Naive thymus-derived CD4-positive, alpha-beta T cell (primary cell): ENCODE measurements at regions not wholly inside any gene's neighbourhood (a gene's known extent, or its start where the extent isn't known, plus 50 kb on each side); places are given as distances from the start of the nearest gene placed in this dataset.

ENCODE experiments used
- ATAC-seq: fragments of 150-1000 bp; cut with Tn5 transposase; 2 replicates; pipeline ENCODE4 v1.10.0; 2021; ENCODE audit warnings: mild to moderate bottlenecking, moderate library complexity
- CTCF ChIA-PET: fragments of 350-600 bp; sonication (Branson Sonifier 250); formaldehyde crosslinking; loops from one replicate; lab custom pipeline; 2021; ENCODE audit warnings: antibody characterized with exemption; lab: Charles Lee
- POLR2A ChIA-PET: fragments of 350-600 bp; sonication (Branson Sonifier 250); formaldehyde crosslinking; loops from one replicate; lab custom pipeline; 2021; ENCODE audit warnings: antibody characterized with exemption, inconsistent platforms; lab: Charles Lee
- DNase-seq, 9 donors: peaks; one replicate each; pipeline versions ENCODE4 v3.0.0 to v3.0.0-alpha.2; 2020 to 2022; ENCODE audit warnings: mixed read lengths in 1 of 9
- H3K27ac ChIP-seq: one replicate; pipeline ENCODE4 v1.7.0; 2013; ENCODE audit warnings: mild to moderate bottlenecking, low read depth, low read length, moderate library complexity
- H3K27me3 ChIP-seq, 2 donors: one replicate each; pipeline ENCODE4 v1.7.0; 2013; ENCODE audit warnings: low read length in 2 of 2, mild to moderate bottlenecking in 2 of 2, moderate library complexity in 2 of 2; ENCODE audit not compliant: control insufficient read depth in 2 of 2, insufficient read depth in 2 of 2
- H3K36me3 ChIP-seq, 3 experiments: 1 replicate in 2 of 3; 2 replicates in 1 of 3; pipeline ENCODE4 v1.7.0; 2013; ENCODE audit warnings: low read length in 3 of 3, mild to moderate bottlenecking in 3 of 3, moderate library complexity in 1 of 3; ENCODE audit not compliant: insufficient read depth in 3 of 3, control insufficient read depth in 2 of 3
- H3K4me1 ChIP-seq, 2 donors: one replicate each; pipeline ENCODE4 v1.7.0; 2013; ENCODE audit warnings: low read length in 2 of 2, mild to moderate bottlenecking in 2 of 2, moderate library complexity in 1 of 2; ENCODE audit not compliant: control insufficient read depth in 2 of 2, insufficient read depth in 2 of 2
- H3K4me3 ChIP-seq: 2 replicates; pipeline ENCODE4 v1.7.0; 2013; ENCODE audit warnings: mild to moderate bottlenecking, low read length
- H3K9me3 ChIP-seq, 3 experiments: 1 replicate in 2 of 3; 2 replicates in 1 of 3; pipeline ENCODE4 v1.7.0; 2013; ENCODE audit warnings: low read length in 3 of 3; ENCODE audit not compliant: control insufficient read depth in 2 of 3
- H3K27ac Mint-ChIP-seq, 9 donors: one replicate each; pipeline ENCODE4 v1.8.0; 2020 to 2022; ENCODE audit warnings: mixed read lengths in 9 of 9, mild to moderate bottlenecking in 8 of 9, moderate library complexity in 5 of 9, inconsistent platforms in 2 of 9
- H3K27me3 Mint-ChIP-seq, 5 donors: one replicate each; pipeline ENCODE4 v1.8.0; 2021 to 2022; ENCODE audit warnings: mixed read lengths in 5 of 5, mild to moderate bottlenecking in 1 of 5
- H3K36me3 Mint-ChIP-seq, 5 donors: one replicate each; pipeline ENCODE4 v1.8.0; 2020 to 2022; ENCODE audit warnings: mixed read lengths in 5 of 5, mild to moderate bottlenecking in 3 of 5, inconsistent platforms in 1 of 5
- H3K4me1 Mint-ChIP-seq, 7 donors: one replicate each; pipeline ENCODE4 v1.8.0; 2020 to 2022; ENCODE audit warnings: mixed read lengths in 7 of 7, mild to moderate bottlenecking in 3 of 7, inconsistent platforms in 1 of 7
- H3K4me3 Mint-ChIP-seq, 10 donors: one replicate each; pipeline ENCODE4 v1.8.0; 2020 to 2022; ENCODE audit warnings: mild to moderate bottlenecking in 10 of 10, mixed read lengths in 10 of 10, moderate library complexity in 6 of 10, inconsistent platforms in 2 of 10
- H3K9me3 Mint-ChIP-seq, 11 donors: one replicate each; pipeline ENCODE4 v1.8.0; 2020 to 2022; ENCODE audit warnings: mixed read lengths in 11 of 11, mild to moderate bottlenecking in 4 of 11, inconsistent platforms in 1 of 11, moderate library complexity in 1 of 11
- intact Hi-C, 2 donors: fragments of 100-400 bp; cut with micrococcal nuclease; formaldehyde crosslinking; loops; one replicate each; pipeline ENCODE4 v1.15.1; 2023

- Mint-ChIP-seq H3K4me1 (no peaks in the 10 kb centered on the region), H3K36me3 (no peaks in the 10 kb centered on the region), H3K27ac (no peak overlapping the region), H3K4me3 (no peak overlapping the region), H3K9me3 (no peaks in the 10 kb centered on the region), H3K27me3 (peaks cover 0 to 15% (median 9%) of the 10 kb centered on the region in 5 donors)
- H3K4me1 ChIP-seq: no peaks in the 10 kb centered on the region
- no peak for DNase-seq
- no peak for ATAC-seq
- no peak overlapping the region for H3K4me3 ChIP-seq
- no peaks in the 10 kb centered on the region for H3K27me3 ChIP-seq
- CTCF ChIA-PET: interaction anchor here (0.6 to 0.8 kb wide), 2 partner anchors 12 to 719 kb away, joined by 3 to 4 read pairs; no protein-coding TSS in a partner anchor
- H3K27ac ChIP-seq: no peak overlapping the region
- H3K36me3 ChIP-seq: no peaks in the 10 kb centered on the region
- intact Hi-C loops: no loop called here
- POLR2A ChIA-PET: no interaction called here
- no peaks in the 10 kb centered on the region for H3K9me3 ChIP-seq
Observed at GRCh38 chr13:76758738-76759137, 127.5 kb downstream of the KCTD12 start.

- Histone ChIP-seq H3K9me3 (no peaks in the 10 kb centered on the region), H3K27me3 (no peaks in the 10 kb centered on the region), H3K4me3 (no peak overlapping the region), H3K27ac (no peak overlapping the region), H3K36me3 (no peaks in the 10 kb centered on the region), H3K4me1 (no peaks in the 10 kb centered on the region)
- POLR2A ChIA-PET: no interaction called here
- ATAC-seq: no peak
- DNase-seq: no peak
- Mint-ChIP-seq H3K27me3 (peaks cover 0 to 15% (median 9%) of the 10 kb centered on the region in 5 donors), H3K4me1 (no peaks in the 10 kb centered on the region), H3K4me3 (no peak overlapping the region), H3K36me3 (no peaks in the 10 kb centered on the region), H3K27ac (no peak overlapping the region), H3K9me3 (no peaks in the 10 kb centered on the region)
- intact Hi-C loops: no loop called here
- CTCF ChIA-PET: interaction anchor here (0.8 kb wide), 1 partner anchor 12 kb away, joined by 3 read pairs; no protein-coding TSS in a partner anchor
Observed at GRCh38 chr13:76758257-76758656, 127.9 kb downstream of the KCTD12 start.

DNA sequence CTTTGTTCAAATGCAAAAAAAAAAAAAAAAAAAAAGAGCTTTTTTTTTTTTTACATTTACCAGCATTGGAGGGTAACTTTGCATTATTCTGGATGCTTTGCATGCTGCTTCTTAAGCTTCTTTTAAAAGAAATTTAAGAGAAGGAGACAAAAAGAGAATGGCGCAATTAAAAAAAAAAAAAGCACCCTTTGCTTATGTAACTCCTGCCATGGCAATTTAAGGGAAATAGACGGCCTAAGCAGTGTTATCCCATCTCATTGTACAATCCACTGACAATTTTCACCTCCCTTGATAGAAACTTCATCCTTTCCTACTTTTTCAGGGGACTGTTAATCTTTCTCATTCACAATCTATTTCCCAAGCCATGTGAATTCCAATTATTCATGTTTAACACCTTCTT, 129.8 kb downstream of the KCTD12 start:
- no peaks in the 10 kb centered on the region for H3K9me3 Mint-ChIP-seq
- Histone ChIP-seq H3K36me3 (no peaks in the 10 kb centered on the region), H3K4me3 (no peak overlapping the region), H3K4me1 (no peaks in the 10 kb centered on the region), H3K27me3 (no peaks in the 10 kb centered on the region), H3K27ac (no peak overlapping the region), H3K9me3 (no peaks in the 10 kb centered on the region)
- no peak overlapping the region for H3K27ac Mint-ChIP-seq
- H3K4me3 Mint-ChIP-seq: no peak overlapping the region
- H3K27me3 Mint-ChIP-seq: peaks cover 0 to 26% (median 10%) of the 10 kb centered on the region in 5 donors
- ATAC-seq (no peak), DNase-seq (no peak)
- ChIA-PET POLR2A (no interaction called here), CTCF (no interaction called here)
- intact Hi-C loops: no loop called here
- peaks cover 0 to 3% (median 0%) of the 10 kb centered on the region in 7 donors for H3K4me1 Mint-ChIP-seq
- H3K36me3 Mint-ChIP-seq: no peaks in the 10 kb centered on the region

- intact Hi-C loops: no loop called here
- Mint-ChIP-seq H3K9me3 (no peaks in the 10 kb centered on the region), H3K27me3 (peaks cover 0 to 26% (median 10%) of the 10 kb centered on the region in 5 donors), H3K27ac (no peak overlapping the region), H3K4me3 (no peak overlapping the region), H3K36me3 (no peaks in the 10 kb centered on the region), H3K4me1 (peaks cover 0 to 3% (median 0%) of the 10 kb centered on the region in 7 donors)
- POLR2A ChIA-PET: interaction anchor here (0.6 kb wide), 1 partner anchor 22 kb away, joined by 4 read pairs; no protein-coding TSS in a partner anchor
- Histone ChIP-seq H3K27me3 (no peaks in the 10 kb centered on the region), H3K4me1 (no peaks in the 10 kb centered on the region), H3K4me3 (no peak overlapping the region), H3K36me3 (no peaks in the 10 kb centered on the region), H3K27ac (no peak overlapping the region), H3K9me3 (no peaks in the 10 kb centered on the region)
- CTCF ChIA-PET: interaction anchor here (0.7 kb wide), 1 partner anchor 241 kb away, joined by 8 read pairs; no protein-coding TSS in a partner anchor
- DNase-seq (no peak), ATAC-seq (no peak)
Observed at GRCh38 chr13:76754414-76754813, 131.8 kb downstream of the KCTD12 start.

GRCh38 chr13:76751278-76751677, 134.9 kb downstream of the KCTD12 start:
- Mint-ChIP-seq H3K9me3 (no peaks in the 10 kb centered on the region), H3K4me1 (peaks cover 0 to 4% (median 0%) of the 10 kb centered on the region in 7 donors), H3K36me3 (no peaks in the 10 kb centered on the region), H3K4me3 (no peak overlapping the region), H3K27me3 (peaks cover 0 to 17% (median 5%) of the 10 kb centered on the region in 5 donors), H3K27ac (no peak overlapping the region)
- ChIA-PET CTCF (no interaction called here), POLR2A (interaction anchor here (0.6 to 0.8 kb wide), 2 partner anchors 28 to 136 kb away, joined by 3 read pairs; no protein-coding TSS in a partner anchor)
- Histone ChIP-seq H3K36me3 (no peaks in the 10 kb centered on the region), H3K27me3 (no peaks in the 10 kb centered on the region), H3K4me3 (no peak overlapping the region), H3K27ac (no peak overlapping the region), H3K9me3 (no peaks in the 10 kb centered on the region), H3K4me1 (no peaks in the 10 kb centered on the region)
- no peak for ATAC-seq
- intact Hi-C loops: no loop called here
- no peak for DNase-seq

DNA sequence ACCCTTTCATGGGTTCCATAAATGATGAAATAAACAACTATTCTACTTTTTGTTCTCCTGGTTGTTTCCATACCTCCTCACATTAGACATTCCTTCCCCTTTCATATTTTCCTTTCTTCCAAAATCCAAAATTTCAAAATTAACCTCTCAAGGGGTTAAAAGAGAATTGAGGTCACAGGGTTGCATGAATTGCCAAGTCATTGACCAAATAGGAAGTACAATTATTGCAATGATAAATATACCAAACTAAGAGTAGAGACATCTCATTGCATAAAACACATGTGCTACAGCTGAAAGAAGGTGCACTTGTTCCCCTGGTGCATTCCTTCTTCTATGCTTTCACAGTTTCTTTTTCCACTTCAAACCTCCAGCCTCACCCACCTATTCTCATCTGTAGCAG, 136.1 kb downstream of the KCTD12 start:
- H3K36me3 Mint-ChIP-seq: no peaks in the 10 kb centered on the region
- Histone ChIP-seq H3K27me3 (no peaks in the 10 kb centered on the region), H3K4me1 (no peaks in the 10 kb centered on the region), H3K27ac (no peak overlapping the region), H3K4me3 (no peak overlapping the region), H3K36me3 (no peaks in the 10 kb centered on the region), H3K9me3 (no peaks in the 10 kb centered on the region)
- H3K4me3 Mint-ChIP-seq: no peak overlapping the region
- ATAC-seq (no peak), DNase-seq (no peak)
- no peaks in the 10 kb centered on the region for H3K9me3 Mint-ChIP-seq
- intact Hi-C loops: no loop called here
- peaks cover 0 to 14% (median 5%) of the 10 kb centered on the region in 5 donors for H3K27me3 Mint-ChIP-seq
- POLR2A ChIA-PET: no interaction called here
- no peak overlapping the region for H3K27ac Mint-ChIP-seq
- peaks cover 0 to 4% (median 0%) of the 10 kb centered on the region in 7 donors for H3K4me1 Mint-ChIP-seq
- CTCF ChIA-PET: no interaction called here
